HG02798 (cell line): ENCODE measurements at regions not wholly inside any gene's neighbourhood (a gene's known extent, or its start where the extent isn't known, plus 50 kb on each side); places are given as distances from the start of the nearest gene placed in this dataset.
"Not testable (repeated sequence)": the region's sequence is repeated elsewhere in the genome, so short reads cannot be mapped to it uniquely, and the experiment has no call there.

Experiments
- ATAC-seq: cut with Tn5 transposase; IDR thresholded peaks from one replicate; pipeline ENCODE4 v1.9.1; 2021; ENCODE audit warnings: mild to moderate bottlenecking; ENCODE audit not compliant: unreplicated experiment, poor library complexity

DNA sequence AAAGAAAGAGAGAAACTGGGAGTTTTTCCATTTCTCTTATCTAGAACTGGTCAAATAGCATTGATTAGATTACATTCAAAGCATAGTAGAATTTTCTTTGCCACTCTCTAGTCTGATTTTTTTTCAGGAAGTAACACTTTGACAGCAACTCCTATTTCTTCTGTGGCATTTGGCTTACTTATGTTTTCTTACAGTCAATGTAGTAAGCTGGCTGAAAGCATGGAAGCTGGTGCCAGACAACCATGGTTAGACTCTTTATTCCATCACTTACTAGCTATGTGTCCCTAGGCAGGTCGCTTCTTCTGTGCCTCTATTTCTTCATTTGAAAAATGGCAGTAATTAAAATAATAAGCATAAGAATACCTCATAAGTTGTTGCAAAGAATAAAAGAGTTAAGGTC, 54.2 kb upstream of the OPRM1 start:
- ATAC-seq = no peak

DNA sequence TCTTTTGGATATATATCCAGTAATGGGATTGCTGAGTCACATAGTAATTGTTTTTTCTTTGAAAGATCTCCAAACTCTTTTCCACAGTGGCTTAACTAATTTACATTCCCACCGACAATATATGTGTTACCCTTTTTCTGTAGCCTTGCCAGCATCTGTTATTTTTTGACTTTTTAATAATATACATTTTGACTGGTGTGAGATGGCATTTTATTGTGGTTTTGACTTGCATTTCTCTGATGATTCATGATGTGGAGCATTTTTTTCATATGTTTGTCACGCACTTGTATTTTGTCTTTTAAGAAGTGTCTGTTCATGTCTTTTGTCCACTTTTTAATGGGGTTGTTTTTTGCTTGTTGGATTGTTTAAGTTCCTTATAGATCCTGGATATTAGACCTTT, 58.9 kb upstream of the OPRM1 start:
- ATAC-seq = no peak

DNA sequence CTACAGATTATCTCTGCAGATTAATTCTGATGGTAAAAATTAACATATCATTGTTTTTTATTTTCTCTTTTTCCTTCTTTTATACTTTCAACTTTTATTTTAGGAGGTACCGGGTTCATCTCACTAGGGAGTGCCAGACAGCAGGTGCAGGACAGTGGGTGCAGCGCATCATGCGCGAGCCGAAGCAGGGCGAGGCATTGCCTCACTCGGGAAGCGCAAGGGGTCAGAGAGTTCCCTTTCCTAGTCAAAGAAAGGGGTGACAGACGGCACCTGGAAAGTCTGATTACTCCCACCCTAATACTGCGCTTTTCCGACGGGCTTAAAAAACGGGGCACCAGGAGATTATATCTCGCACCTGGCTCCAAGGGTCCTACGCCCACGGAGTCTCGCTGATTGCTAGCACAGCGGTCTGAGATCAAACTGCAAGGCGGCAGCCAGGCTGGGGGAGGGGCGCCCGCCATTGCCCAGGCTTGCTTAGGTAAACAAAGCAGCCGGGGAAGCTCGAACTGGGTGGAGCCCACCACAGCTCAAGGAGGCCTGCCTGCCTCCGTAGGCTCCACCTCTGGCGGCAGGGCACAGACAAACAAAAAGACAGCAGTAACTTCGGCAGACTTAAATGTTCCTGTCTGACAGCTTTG, 60.0 kb upstream of the OPRM1 start:
- not testable (repeated sequence) for ATAC-seq

DNA sequence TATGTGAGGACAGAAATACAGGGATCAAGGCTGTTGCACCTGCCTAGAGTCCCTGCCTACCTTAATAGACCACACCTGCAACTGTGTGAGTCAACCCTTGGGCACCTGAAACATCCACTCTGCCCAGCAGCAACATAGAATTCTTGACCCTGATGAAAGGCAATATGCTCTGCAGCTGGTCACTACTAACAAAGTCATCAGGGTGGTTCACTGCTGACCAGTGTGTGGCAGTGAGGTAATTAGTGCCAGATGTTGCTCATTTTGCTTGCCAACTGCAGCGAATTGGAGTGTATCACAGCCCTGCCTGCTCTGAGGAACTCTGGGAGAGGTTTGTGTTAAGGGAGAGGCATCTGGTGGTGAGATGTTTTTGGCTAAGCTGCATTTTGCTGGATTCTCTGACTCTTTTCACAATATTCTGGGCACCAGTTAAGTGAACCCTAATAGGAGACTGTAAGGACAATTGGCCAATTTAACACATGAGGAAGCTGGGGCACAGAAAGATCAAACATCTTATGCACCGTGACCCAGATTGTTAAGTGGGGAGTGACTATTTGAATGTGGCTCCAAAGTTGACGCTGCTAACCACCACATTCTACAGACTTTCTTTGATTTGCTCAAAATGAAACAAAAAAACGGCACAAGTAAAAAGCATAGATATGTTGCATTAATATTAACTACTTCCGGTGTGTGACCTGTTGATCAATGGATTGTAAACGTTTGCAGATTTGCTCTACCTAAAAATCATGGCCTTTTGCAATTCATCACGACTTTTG, 61.9 kb upstream of the OPRM1 start:
- ATAC-seq = peak; percentile 73

DNA sequence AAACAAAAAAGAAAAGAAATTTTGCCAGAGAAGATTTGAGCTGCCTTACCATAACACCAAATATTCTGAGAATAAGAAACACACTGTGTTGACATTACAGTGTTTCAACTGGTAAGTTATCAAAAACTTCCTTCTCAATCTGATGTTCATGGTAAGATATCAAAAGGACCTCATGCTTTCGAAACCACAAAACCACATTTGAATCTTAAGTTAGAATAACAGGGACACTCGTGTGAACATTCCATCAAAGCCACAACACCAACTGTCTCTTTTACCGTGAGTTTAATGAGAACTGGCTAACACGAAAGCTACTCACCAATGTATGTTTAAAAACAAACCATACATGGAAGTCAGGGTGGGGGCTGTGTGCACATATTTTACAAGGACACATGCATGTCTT, 73.0 kb upstream of the OPRM1 start:
- ATAC-seq = no peak

DNA sequence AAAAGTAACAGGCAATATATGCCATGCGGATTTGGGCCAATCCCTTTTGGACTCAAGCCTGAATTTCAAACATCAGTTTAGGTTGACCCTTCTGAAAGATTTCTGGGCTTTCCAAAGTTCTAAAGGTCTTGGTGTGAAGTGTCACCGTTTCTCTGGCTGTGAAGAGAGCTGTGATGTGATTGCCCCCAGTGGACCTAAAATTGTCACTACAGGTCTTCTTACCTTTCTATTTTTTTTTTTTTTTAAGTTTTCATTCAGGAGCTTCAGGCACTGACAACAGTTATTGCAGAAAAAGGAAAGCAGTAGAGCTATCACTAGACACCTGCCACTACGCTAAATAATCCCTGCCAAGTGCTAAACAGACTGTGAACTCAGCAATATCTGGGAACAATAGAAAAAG, 75.7 kb upstream of the OPRM1 start:
- no peak for ATAC-seq

DNA sequence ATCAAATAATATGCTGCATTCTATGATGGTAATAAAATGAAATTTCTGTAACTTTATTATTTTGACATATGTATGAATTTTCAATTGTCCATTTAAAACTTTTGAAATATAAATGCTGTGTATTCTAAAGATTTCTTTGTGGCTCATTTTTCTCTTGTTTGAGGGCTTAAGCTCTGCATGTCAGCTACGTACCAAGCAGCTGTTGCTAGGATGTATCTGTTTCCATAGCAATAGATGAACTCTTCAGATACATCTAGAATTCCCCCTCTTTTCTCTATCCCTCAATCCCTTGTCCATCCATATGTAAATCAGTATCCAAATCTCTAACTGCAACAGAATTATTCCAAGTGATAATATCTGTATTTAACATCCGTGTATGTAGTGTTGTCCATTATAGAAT, 76.5 kb upstream of the OPRM1 start:
- ATAC-seq = no peak

DNA sequence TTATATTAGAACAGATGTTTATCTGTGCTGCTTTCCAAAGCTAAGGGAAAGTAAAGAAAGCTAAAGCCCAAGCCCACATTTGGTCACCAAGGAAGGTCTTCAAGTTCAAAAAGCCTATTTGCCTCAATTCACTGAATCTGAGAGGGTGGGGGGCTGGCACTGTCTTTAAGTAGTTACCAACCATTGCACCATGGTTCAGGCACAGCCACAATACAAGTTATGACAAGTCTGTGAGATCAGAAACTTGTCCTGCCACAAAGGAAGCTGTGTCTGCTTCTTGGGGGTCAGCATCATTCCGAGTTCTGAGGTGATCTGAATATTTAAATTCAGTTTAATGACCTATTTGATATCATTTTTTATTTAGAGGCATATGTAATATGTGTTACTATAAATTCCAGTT, 78.3 kb upstream of the OPRM1 start:
- ATAC-seq = no peak

DNA sequence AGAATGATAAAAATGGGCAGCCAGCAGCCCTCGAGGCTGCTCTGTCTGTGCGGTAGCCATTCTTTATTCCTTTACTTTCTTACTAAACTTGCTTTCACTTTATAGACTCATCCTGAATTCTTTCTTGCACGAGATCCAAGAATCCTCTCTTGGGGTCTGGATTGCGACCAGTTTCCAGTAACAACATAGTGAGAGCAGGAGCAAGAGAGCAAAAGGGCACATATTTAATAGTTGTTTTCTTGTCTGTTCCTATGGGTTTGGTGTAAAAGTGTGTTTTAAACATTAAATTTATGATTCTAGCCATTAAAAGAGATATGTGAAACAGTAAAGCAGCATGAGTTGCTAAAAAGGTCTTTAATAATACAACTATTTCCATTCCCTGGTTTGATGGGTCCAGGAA, 78.8 kb upstream of the OPRM1 start:
- no peak for ATAC-seq

DNA sequence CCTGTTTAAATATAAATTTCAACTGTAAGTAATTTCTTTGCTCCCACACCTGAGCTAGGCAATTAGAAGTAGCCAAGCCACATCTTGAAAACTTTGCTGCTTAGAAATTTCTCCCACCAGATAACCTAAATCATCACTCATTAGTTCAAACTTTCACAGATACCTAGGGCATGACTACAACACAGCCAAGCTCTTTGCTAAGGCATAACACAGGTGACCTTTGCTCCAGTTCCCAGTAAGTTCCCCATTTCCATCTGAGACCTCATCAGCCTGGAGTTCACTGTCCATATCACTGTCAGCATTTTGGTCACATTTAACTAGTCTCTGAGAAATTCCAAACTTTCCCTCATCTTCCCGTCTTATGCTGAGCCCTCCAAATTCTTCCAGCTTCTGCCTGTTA, 79.8 kb upstream of the OPRM1 start:
- no peak for ATAC-seq

DNA sequence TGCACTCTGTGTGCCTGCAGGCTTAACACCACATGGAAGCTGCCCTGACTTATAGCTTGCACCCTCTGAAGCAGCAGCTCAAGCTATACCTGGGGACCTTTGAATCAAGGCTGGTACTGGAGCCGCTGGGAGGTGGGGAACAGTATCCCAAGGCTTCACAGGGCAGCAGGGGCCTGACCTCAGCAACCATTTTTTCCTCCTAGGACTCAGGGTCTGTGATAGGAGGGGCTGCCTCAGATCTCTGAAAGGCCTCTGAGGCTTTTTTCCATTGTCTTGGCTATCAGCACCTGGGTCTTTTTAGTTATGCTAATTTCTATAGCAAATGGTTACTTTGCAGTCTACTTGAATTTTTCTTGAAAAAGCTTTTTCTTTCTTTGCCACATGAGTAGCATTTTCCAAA, 80.2 kb upstream of the OPRM1 start:
- ATAC-seq = no peak

DNA sequence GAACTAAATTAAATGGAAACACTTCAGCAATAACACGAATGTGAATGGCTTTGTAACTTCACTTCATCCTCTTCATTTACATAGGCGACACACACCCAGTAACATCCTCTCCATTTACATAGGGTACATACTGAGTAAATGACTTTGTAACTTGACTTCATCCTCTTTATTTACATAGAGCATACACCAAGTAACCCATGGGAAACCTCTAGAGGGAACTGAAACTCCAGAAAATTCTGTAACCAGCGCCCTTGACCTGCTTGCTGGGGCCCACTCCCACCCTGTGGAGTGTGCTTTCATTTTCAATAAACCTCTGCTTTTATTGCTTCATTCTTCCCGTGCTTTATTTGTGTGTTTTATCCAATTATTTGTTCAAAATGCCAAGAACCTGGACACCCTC, 81.6 kb upstream of the OPRM1 start:
- peak; percentile 98 for ATAC-seq

DNA sequence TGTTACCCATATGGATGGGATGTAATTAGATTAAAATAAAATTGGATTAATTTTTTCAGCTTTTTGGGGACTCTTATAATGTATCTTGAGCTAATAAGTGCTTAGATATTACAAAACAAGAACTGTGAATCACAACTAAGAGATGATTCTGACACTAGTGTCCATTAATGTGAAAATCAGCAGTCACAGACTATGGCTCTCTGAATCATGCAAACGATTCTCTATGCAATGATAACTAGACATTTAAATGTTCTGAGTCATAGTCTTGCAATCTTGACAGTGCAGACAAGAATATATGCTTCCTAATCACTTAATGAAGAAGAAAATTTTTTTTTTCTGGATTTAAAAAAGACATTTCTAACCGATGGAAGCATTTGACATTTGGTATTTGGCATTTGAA, 82.2 kb upstream of the OPRM1 start:
- no peak for ATAC-seq

DNA sequence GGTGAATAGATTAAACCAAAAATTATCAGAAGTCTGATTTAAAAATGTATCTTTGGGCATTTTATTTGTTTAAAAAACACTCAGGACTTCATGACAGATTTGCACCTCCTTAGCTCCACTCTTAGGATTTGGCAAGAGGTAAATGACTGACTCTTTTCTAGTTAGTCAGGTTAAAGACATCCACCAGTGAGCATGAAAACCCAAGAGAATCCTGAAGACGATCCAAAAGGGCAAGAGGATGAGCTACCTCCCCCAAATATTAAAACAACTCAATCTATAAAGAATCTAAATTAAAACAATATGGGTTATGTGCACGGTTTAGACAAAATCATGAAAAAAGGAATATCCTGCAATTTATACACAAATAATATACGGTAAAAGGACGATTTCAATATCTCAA, 89.4 kb upstream of the OPRM1 start:
- ATAC-seq = no peak

DNA sequence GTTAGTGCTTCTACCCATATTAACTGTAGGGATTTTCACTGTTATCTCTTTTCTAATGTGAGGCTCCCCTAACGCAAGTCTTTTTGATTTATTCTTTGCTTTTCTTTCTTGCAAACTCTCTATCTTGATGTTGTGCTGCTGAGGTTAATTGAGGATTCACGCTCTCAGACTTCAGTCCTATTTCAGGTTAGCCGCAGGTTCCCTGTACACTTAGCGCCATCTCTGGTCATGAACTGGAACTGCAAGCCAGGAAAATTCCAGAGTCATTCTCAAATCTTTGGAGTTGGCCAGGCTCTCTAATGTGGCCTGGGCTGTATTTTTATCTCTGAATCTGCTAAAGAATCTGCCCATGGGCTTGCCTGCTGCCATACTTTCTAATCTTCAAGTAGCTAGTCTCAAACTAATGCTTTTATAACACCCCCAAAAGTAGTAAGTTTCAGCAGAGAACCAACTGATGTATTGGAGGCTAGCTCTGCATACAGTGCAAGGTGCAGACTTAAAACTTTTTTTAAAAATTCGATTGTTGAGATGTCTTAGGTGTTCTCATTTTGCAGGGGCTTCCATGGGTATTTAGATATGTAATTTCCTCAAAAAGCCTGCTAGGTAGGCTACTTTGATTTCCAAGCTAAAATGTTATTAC, 91.1 kb upstream of the OPRM1 start:
- no peak for ATAC-seq

DNA sequence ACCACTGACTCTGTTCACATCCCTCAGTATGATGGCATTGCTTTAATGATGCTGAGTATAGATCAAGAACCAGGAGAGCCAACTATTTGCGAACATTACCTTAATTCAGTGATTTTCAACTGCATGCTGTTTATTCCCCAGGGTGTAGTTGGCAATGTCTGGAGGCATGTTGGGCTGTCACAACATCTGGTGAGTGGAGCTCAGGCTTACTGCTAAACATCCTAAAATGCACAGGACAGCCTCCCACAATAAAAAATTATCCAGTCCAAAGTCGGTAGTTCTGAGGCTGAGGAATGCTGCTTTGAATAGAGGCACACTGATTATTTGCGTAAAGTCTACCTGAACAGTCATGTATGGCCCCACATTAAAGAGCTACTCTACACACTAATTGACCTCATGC, 94.8 kb upstream of the OPRM1 start:
- ATAC-seq = no peak

DNA sequence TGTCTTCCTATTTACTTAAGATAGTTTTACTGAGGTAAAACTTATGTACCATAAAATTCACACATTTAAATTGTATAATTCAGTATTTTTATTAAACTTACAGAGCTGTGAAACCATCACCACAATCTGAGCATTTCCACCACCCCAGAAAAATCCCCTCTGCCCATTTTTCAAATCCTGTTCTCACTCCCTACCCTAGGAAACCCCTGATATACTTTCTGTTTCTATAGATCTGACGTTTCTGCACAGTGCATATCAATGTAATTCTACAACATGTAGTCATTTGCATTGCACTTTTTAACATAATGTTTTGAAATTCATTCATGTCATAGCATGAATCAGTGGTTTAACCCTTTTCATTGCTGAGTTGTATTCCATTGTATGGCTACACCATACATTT, 96.7 kb upstream of the OPRM1 start:
- ATAC-seq = peak; percentile 58

DNA sequence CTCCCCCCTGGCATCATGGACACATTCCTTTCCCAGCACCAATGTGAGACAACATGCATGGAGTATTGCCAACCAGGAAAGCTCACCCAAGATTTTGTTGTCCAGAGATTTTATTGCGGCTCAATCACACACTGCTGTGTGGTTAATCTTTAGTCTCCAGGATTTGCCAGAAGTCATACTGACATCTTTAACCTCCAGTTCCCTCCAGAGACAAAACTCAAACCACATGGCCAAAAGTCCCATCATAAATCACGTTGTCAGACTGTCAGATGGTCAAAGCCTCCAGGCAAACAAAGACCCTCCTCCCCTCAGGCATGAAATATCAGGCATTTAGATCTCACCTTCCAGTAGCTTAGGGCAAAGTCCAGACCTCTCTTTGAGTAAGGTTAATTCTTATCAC, 97.3 kb upstream of the OPRM1 start:
- ATAC-seq = peak; percentile 15

DNA sequence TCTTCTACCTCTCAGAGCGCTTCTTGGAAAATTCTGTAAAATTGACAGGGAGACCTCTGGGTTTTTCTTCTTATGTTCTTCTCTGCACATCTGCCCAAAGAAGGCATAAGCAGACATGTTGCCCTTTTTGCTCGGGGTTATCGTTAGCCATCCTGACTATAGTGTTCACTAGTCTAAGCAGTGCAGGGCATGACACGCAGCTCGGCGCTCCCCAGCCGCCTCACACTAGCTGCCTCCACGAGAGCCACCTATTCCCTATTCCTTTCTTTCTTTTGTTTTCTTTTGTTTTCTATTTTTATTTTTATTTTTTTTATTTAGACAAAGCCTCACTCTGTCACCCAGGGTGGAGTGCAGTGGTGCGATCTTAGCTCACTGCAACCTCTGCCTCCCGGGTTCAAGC, 100.2 kb upstream of the OPRM1 start:
- ATAC-seq = no peak

DNA sequence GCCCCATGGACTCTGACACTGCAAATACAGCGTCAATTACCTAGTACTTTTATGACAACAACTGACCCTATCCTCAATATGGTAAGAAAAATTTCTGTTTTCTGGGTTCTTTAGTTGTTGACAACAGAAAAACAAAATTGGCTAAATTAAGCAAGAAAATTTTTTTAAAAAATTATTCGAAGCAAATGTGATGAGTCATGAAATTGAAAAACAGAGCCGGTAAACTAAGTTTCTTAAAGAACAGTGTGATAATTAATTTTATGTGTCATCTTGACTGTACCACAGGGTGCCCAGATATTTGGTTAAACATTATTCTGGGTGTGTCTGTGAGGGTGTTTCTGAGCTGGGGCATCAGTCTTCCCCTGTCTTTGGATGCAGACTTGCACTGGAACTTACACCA, 107.6 kb upstream of the OPRM1 start:
- ATAC-seq = no peak

DNA sequence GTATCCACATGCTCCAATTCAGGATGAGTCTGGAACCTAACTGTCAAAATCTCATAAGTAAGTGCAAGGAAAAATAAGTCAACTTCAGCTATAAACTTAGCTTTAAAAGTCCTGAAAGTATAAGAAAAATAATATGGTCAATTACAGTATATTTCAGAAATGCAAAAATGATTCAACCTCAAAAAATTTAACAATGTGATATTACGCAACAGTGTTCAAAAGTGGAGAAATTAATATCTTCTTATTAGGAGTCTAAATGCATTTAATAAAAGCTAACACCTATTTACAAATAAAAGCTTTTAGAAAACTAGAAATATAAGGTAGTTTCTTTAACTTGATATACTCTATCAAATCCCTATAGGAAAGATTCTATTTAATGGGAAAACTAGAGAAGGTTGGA, 111.2 kb upstream of the OPRM1 start:
- ATAC-seq = no peak
